NCI-H526 (cell line): ENCODE measurements at regions not wholly inside any gene's neighbourhood (a gene's known extent, or its start where the extent isn't known, plus 50 kb on each side); places are given as distances from the start of the nearest gene placed in this dataset.

ENCODE experiments used
- DNase-seq, 2 experiments: peaks; one replicate each; lab custom pipeline; 2025; lab: John Stamatoyannopoulos, UW

GRCh38 chr13:91277013-91277676 is 70.3 kb upstream of the MIR17HG start:
- DNase-seq = no peak

- no peak for DNase-seq
Observed at GRCh38 chr13:91278291-91278690, 69.2 kb upstream of the MIR17HG start.

GRCh38 chr13:91278888-91279287 is 68.6 kb upstream of the MIR17HG start:
- no peak for DNase-seq

- DNase-seq = no peak
Observed at GRCh38 chr13:91280801-91281200, 66.7 kb upstream of the MIR17HG start.

GRCh38 chr13:91284335-91284734 is 63.2 kb upstream of the MIR17HG start:
- DNase-seq = no peak

- no peak for DNase-seq
Observed at GRCh38 chr13:91286317-91286716, 61.2 kb upstream of the MIR17HG start.

GRCh38 chr13:91291078-91291477 is 56.4 kb upstream of the MIR17HG start:
- no peak for DNase-seq

GRCh38 chr13:91292630-91293221 is 54.8 kb upstream of the MIR17HG start:
- no peak for DNase-seq

- DNase-seq = peak in 1 of 2 experiments; percentile 21
Observed at GRCh38 chr13:91295712-91296410, 51.6 kb upstream of the MIR17HG start.

- no peak for DNase-seq
Observed at GRCh38 chr13:91297503-91297902, 50.0 kb upstream of the MIR17HG start.
